ENCODE measurements at regions not wholly inside any gene's neighbourhood (a gene's known extent, or its start where the extent isn't known, plus 50 kb on each side); places are given as distances from the start of the nearest gene placed in this dataset.

DNA sequence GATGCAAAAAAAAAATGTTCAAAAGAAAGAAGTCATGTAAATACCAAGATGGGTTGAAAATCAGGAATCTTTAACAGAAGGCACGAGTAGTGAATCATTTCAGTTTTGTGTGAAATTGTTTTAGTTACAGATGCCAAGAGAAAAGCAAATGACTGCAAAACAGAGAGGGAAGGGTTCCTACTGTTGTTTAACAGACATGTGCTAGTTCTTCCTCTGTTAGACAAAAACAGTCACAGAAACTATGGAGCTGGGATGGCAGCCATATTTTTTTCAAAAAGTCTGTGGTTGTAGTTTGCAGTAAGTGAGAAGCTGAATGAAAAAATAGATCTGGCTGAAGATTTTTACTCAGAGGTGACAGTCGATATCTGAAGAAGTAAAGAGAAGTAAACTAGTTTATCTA is 511.9 kb downstream of the ZIC1 start:
- DNase-seq (ENCODE audit: low read depth, low spot score) (no peak), ATAC-seq (no peak)
- BruUV-seq (replicated peaks) = no TSS peak
- TF ChIP-seq SIN3A (IDR thresholded peaks at IDR 0.05; ENCODE audit: borderline replicate concordance, insufficient read depth, low read depth, low read length) (no peak), POLR2AphosphoS5 (IDR thresholded peaks at IDR 0.05; ENCODE audit: low read depth, low read length) (no peak), TCF7L2 (IDR thresholded peaks at IDR 0.05; ENCODE audit: low read depth, low read length) (no peak)
- TF ChIP-seq, protein P1, sequence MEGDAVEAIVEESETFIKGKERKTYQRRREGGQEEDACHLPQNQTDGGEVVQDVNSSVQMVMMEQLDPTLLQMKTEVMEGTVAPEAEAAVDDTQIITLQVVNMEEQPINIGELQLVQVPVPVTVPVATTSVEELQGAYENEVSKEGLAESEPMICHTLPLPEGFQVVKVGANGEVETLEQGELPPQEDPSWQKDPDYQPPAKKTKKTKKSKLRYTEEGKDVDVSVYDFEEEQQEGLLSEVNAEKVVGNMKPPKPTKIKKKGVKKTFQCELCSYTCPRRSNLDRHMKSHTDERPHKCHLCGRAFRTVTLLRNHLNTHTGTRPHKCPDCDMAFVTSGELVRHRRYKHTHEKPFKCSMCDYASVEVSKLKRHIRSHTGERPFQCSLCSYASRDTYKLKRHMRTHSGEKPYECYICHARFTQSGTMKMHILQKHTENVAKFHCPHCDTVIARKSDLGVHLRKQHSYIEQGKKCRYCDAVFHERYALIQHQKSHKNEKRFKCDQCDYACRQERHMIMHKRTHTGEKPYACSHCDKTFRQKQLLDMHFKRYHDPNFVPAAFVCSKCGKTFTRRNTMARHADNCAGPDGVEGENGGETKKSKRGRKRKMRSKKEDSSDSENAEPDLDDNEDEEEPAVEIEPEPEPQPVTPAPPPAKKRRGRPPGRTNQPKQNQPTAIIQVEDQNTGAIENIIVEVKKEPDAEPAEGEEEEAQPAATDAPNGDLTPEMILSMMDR (IDR thresholded peaks at IDR 0.05) = no peak
- TF ChIP-seq, protein P2, sequence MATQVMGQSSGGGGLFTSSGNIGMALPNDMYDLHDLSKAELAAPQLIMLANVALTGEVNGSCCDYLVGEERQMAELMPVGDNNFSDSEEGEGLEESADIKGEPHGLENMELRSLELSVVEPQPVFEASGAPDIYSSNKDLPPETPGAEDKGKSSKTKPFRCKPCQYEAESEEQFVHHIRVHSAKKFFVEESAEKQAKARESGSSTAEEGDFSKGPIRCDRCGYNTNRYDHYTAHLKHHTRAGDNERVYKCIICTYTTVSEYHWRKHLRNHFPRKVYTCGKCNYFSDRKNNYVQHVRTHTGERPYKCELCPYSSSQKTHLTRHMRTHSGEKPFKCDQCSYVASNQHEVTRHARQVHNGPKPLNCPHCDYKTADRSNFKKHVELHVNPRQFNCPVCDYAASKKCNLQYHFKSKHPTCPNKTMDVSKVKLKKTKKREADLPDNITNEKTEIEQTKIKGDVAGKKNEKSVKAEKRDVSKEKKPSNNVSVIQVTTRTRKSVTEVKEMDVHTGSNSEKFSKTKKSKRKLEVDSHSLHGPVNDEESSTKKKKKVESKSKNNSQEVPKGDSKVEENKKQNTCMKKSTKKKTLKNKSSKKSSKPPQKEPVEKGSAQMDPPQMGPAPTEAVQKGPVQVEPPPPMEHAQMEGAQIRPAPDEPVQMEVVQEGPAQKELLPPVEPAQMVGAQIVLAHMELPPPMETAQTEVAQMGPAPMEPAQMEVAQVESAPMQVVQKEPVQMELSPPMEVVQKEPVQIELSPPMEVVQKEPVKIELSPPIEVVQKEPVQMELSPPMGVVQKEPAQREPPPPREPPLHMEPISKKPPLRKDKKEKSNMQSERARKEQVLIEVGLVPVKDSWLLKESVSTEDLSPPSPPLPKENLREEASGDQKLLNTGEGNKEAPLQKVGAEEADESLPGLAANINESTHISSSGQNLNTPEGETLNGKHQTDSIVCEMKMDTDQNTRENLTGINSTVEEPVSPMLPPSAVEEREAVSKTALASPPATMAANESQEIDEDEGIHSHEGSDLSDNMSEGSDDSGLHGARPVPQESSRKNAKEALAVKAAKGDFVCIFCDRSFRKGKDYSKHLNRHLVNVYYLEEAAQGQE (IDR thresholded peaks at IDR 0.05; ENCODE audit: insufficient read depth in 1 of 2, low read depth in 2 of 2, low read length in 1 of 2) = no peak
- no peaks in the 10 kb centered on the region for H3K36me3 ChIP-seq (ENCODE audit: control insufficient read depth, insufficient read depth, low read length)
- in situ Hi-C loops (cut with HindIII; ENCODE audit: low pct_unique_long_range_greater_than_20kb, low sequenced_read_pairs) (no loop called here), intact Hi-C loops (cut with micrococcal nuclease; ENCODE audit: unreplicated experiment) (no loop called here)
- no peak overlapping the region for H3K27ac ChIP-seq (ENCODE audit: low read length)
- ChIA-PET CTCF (no interaction called here), POLR2A (no interaction called here)
- no peaks in the 10 kb centered on the region for H3K4me1 ChIP-seq (ENCODE audit: control insufficient read depth, insufficient read depth, low read length)
- H3K4me3 ChIP-seq (ENCODE audit: low read depth in 2 of 2, low read length in 2 of 2) = no peak overlapping the region
- no peaks in the 10 kb centered on the region for H3K27me3 ChIP-seq (ENCODE audit: control insufficient read depth, insufficient read depth, low read length)
- no peaks in the 10 kb centered on the region for H3K9me3 ChIP-seq (ENCODE audit: control insufficient read depth, insufficient read depth, low read depth, low read length)

- no peaks in the 10 kb centered on the region for H3K9me3 ChIP-seq (ENCODE audit: control insufficient read depth, insufficient read depth, low read depth, low read length)
- ATAC-seq (no peak), DNase-seq (ENCODE audit: low read depth, low spot score) (no peak)
- ChIA-PET CTCF (no interaction called here), POLR2A (no interaction called here)
- no peaks in the 10 kb centered on the region for H3K4me1 ChIP-seq (ENCODE audit: control insufficient read depth, insufficient read depth, low read length)
- H3K36me3 ChIP-seq (ENCODE audit: control insufficient read depth, insufficient read depth, low read length) = no peaks in the 10 kb centered on the region
- in situ Hi-C loops (cut with HindIII; ENCODE audit: low pct_unique_long_range_greater_than_20kb, low sequenced_read_pairs) (no loop called here), intact Hi-C loops (cut with micrococcal nuclease; ENCODE audit: unreplicated experiment) (no loop called here)
- no peaks in the 10 kb centered on the region for H3K27me3 ChIP-seq (ENCODE audit: control insufficient read depth, insufficient read depth, low read length)
- TF ChIP-seq, protein P1 (IDR thresholded peaks at IDR 0.05) = no peak
- TF ChIP-seq SIN3A (IDR thresholded peaks at IDR 0.05; ENCODE audit: borderline replicate concordance, insufficient read depth, low read depth, low read length) = no peak
- H3K27ac ChIP-seq (ENCODE audit: low read length) = no peak overlapping the region
- no peak overlapping the region for H3K4me3 ChIP-seq (ENCODE audit: low read depth in 2 of 2, low read length in 2 of 2)
- no TSS peak for BruUV-seq (replicated peaks)
Measured at GRCh38 chr3:147924755-147925154, 515.6 kb downstream of the ZIC1 start.

DNA sequence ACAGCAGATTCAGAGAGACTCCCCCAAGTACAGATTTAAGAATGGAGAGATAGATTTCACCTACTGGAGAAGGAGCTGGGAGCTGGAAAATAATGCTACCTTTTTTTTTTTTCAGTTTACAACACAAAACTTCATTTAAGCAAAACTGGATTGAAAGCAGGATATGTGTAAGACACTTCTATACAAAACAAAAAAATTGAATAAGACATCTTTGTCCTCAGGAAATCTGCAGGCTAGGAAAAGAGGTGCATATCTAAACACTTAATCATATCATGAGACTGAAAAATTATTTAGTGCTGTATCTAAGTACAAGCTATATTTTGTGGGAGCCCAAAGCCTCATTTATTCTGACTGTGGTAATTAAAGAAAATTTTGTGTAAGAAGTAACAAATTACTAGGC is 516.1 kb downstream of the ZIC1 start:
- BruUV-seq (replicated peaks) = no TSS peak
- TF ChIP-seq, protein P2 (IDR thresholded peaks at IDR 0.05; ENCODE audit: insufficient read depth in 1 of 2, low read depth in 2 of 2, low read length in 1 of 2) = no peak
- no peak for TF ChIP-seq TCF7L2 (IDR thresholded peaks at IDR 0.05; ENCODE audit: low read depth, low read length)
- no peak for TF ChIP-seq POLR2AphosphoS5 (IDR thresholded peaks at IDR 0.05; ENCODE audit: low read depth, low read length)
- TF ChIP-seq, protein P1 (IDR thresholded peaks at IDR 0.05) = no peak
- no peak for TF ChIP-seq SIN3A (IDR thresholded peaks at IDR 0.05; ENCODE audit: borderline replicate concordance, insufficient read depth, low read depth, low read length)
- H3K27me3 ChIP-seq (ENCODE audit: control insufficient read depth, insufficient read depth, low read length) = no peaks in the 10 kb centered on the region
- H3K9me3 ChIP-seq (ENCODE audit: control insufficient read depth, insufficient read depth, low read depth, low read length) = no peaks in the 10 kb centered on the region
- ATAC-seq = no peak
- no peak for DNase-seq (ENCODE audit: low read depth, low spot score)
- intact Hi-C loops (cut with micrococcal nuclease; ENCODE audit: unreplicated experiment) = no loop called here
- no peaks in the 10 kb centered on the region for H3K36me3 ChIP-seq (ENCODE audit: control insufficient read depth, insufficient read depth, low read length)
- H3K4me1 ChIP-seq (ENCODE audit: control insufficient read depth, insufficient read depth, low read length) = no peaks in the 10 kb centered on the region
- CTCF ChIA-PET = no interaction called here
- no peak overlapping the region for H3K4me3 ChIP-seq (ENCODE audit: low read depth in 2 of 2, low read length in 2 of 2)
- in situ Hi-C loops (cut with HindIII; ENCODE audit: low pct_unique_long_range_greater_than_20kb, low sequenced_read_pairs) = no loop called here
- no peak overlapping the region for H3K27ac ChIP-seq (ENCODE audit: low read length)
- POLR2A ChIA-PET = interaction anchor here (0.7 kb wide), 1 partner anchor 399 kb away, joined by 3 read pairs; no protein-coding TSS in a partner anchor

Data from Panc1 (cell line).